Activated naive CD4-positive, alpha-beta T cell (primary cell): ENCODE measurements at regions not wholly inside any gene's neighbourhood (a gene's known extent, or its start where the extent isn't known, plus 50 kb on each side); places are given as distances from the start of the nearest gene placed in this dataset.
"Not testable (repeated sequence)": the region's sequence is repeated elsewhere in the genome, so short reads cannot be mapped to it uniquely, and the experiment has no call there.

Experiments
- DNase-seq, 4 experiments: peaks; one replicate each; lab custom pipeline; 2025; lab: John Stamatoyannopoulos, UW

GRCh38 chr5:82494942-82495341 is 216.8 kb upstream of the RPS23 start:
- no peak for DNase-seq

GRCh38 chr5:82493221-82493620 is 215.1 kb upstream of the RPS23 start:
- DNase-seq, result no peak

DNA sequence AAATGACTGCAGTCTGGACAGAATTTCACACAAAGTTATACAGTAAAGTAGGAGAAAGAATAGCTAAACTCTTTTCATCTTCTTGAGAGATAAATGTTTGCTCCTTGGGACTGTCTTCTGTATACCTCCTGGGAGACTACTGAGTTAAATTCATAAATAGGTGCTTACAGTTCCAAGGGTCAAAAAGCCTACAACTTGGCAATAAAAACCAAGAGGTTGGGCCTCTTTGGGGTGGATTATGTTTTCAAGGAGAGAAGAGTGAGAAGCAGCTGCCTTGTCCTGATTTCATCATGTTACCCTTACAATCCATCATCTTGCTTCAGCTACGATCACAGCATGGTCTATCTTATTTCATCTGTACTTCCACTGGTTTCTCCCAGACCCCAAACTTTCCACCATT is 213.2 kb upstream of the RPS23 start:
- no peak for DNase-seq

DNA sequence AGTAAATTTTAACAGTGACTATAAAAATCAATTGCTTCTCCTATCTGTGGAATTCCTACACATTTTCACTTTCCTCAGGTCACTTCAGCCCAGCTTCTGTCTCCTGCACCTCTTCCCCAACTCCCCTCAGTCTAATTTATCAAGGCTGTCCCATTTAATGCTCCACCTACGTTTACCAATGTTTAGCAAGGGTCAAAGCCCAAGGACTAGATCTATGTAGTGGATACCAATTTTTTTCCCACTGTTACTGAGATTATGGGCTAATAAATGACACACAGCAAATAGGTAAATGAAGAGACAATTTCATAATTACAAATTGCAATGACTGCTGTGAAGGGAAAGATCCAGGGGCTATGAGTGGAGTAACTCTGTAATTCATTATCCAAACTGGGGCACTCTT is 211.5 kb upstream of the RPS23 start:
- no peak for DNase-seq

DNA sequence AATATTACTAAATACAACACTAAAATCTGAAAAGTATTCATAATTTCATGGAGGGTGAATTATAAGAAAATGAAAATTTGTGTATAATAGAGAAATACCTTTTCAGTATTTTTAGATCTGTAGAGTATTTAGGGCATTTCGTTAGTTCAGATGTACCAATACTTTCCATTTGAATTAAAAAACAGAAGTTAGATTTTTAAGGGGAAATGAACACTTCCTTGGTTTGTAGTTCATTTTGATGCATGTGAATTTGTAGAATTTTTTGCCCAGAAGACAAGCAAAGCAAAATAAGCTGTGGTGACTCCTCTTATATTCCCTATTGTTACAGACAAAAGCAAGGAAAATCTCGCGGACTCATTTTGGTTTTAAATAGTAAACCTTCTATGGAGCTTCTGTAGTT is 209.0 kb upstream of the RPS23 start:
- DNase-seq, result no peak

DNA sequence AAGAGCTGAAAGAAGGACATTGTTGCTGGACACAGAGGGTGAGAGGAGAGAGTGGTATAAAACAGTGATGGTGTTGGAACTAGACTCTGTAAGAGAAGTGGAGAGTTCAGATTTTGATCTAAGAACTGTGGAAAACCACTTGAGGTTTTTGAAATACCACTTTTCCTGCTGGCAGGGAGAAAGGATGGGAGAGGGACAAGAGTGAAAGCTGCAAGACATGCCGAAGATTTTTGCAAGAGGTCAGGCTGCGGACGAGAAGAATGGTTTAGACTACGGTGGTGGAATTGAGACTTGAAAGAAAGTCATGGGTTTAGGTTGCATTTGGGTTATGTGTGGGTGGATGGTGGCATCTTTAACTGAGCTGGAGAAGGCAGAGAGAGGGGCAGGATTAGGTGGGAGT is 202.2 kb upstream of the RPS23 start:
- no peak for DNase-seq

DNA sequence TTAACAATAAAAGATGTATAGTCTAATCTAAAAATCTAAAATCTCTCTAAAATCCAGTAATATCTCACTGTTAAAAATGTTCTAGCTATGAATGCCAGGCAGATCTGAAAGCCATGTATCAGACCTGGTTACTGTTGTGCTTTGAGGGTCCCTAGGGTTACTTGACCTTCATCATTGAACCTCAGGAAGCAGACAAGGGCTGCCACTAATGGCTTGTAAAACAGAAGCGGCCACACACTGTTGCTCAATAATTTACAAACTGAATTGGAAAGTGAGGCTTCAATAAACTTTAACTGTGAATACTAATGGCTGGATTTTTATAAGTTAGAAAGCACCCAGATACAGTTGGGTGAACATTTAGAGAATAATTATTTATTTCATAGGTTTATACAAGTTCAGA is 198.0 kb upstream of the RPS23 start:
- DNase-seq, result no peak

DNA sequence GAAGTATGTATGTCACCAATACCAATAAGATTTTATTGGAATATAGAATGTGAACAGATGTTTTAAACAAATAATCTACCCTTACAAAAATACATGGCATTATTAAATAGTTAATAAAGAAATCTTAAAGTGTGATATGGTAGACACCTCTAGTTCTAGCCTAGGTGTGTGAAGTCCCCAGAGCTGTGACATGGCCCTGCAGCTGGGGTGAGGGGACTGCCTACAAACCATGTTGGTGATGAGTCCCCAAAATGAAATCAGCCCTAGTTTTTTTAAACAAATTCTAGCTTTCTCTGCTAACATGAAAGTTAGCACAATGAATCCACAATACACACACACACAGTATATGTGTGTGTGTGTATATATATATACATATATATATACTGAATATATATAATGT is 195.1 kb upstream of the RPS23 start:
- DNase-seq, result no peak

GRCh38 chr5:82470185-82470994 is 192.2 kb upstream of the RPS23 start:
- DNase-seq, result no peak

GRCh38 chr5:82466986-82467561 is 188.9 kb upstream of the RPS23 start:
- DNase-seq, result no peak

DNA sequence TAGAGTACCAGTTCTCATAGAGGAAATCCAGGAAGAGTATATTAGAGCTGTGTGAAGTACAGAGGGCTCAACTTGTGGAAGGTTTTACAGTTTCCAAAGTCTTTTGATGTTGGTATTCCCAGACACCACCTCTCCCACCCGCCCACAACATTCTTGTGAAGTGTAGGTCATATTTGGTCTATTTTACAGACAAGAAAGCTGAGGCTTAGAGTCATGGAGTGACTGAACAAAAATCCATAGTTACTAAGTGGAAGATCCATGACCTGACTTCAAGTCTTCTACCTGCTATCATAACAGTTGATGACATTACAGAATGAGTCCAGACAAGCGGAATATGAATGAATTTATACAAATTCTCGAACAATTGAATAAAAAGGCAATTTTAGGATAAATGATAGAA is 187.1 kb upstream of the RPS23 start:
- DNase-seq, result no peak

GRCh38 chr5:82459626-82460025 is 181.5 kb upstream of the RPS23 start:
- no peak for DNase-seq

DNA sequence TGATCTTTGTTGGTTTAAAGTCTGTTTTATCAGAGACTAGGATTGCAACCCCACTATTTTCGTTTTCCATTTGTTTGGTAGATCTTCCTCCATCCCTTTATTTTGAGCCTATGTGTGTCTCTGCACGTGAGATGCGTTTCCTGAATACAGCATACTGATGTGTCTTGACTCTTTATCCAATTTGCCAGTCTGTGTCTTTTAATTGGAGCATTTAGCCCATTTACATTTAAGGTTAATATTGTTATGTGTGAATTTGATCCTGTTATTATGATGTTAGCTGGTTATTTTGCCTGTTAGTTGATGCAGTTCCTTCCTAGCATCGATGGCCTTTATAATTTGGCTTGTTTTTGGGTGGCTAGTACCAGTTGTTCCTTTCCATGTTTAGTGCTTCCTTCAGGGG is 177.2 kb upstream of the RPS23 start:
- DNase-seq, result not testable (repeated sequence)

- DNase-seq, result no peak
Observed at GRCh38 chr5:82448374-82448773, 170.2 kb upstream of the RPS23 start.

DNA sequence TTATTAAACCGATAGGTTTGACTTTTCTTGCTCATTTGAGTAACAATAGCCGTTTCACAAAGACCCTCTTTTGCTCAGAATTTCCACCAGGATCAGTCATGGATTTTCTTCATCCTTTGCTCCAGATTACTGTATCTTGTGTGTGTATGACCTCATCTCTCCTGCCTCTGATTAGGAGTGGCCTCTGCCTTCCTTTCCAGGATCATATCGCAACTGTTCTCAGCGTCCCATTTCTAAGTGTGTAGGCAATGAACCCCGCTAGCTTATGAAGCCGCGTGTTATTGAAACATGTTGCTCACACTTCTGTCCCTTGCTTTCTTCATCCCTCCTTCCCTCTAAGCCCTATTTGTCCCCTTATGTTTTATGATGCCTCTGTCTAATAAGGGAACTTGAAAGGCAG is 169.8 kb upstream of the RPS23 start:
- no peak for DNase-seq

- DNase-seq, result no peak
Observed at GRCh38 chr5:82446809-82447208, 168.7 kb upstream of the RPS23 start.

- no peak for DNase-seq
Observed at GRCh38 chr5:82445726-82446335, 167.7 kb upstream of the RPS23 start.

DNA sequence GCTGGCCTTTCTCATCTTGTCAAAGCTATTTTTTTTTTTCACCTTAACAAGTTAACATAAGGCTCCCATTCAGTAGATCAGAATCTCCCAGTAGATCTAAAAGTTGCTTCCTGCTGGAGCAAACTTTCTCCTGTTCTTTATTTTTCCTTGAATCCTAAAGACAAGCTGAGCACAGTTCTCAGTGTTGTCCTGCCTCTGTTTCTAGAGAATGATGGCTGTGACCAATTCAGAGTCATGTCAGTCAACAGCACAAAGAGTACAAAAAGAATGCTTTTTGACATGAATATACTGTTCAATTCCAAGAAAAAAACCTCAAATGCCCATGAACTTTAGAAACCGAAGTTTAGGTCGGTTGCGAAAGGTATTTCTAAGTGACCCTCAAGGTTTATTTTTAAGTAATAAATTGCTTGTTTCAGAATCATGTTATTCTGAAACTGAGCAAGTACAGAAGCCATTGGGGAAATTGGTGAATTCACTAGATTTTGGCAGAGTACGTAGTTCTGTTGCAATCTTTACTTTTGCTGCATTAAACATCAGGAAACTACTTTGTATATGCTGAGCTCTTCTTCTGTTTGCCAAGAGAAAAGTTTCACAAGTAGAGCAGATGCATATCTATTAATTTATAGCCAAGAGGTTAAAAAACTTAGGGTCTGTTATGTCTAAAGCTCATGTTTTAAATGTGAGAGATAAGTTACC is 161.7 kb upstream of the RPS23 start:
- DNase-seq, result no peak

DNA sequence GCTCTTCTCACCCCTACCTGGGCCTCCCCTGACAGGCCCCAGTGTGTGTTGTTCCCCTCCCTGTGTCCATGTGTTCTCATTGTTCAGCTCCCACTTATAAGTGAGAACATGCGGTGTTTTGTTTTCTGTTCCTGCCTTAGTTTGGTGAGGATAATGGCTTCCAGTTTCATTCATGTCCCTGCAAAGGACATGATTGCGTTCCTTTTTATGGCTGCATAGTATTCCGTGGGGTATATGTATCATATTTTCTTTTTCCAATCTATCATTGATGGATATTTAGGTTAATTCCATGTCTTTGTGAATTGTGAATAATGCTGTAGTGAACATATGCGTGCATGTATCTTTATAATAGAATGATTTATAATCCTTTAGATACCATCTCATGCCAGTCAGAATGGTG is 159.4 kb upstream of the RPS23 start:
- not testable (repeated sequence) for DNase-seq

DNA sequence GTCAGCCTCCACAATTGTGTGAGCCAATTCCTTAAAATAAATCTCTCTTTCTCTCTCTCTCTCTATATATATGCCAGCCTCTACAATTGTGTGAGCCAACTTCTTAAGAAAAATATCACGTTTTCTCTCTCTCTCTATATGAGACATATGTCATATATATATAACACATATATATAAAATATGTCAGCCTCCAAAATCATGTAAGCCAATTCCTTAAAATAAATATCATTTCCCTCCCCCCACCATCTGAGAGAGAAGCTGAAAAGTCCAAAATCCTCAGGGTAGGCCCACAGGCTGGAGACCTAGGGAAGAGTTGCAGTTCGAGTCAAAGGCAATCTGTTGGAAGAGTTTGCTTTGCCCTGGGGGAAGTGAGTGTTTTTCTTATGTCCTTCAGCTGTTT is 158.1 kb upstream of the RPS23 start:
- no peak for DNase-seq

DNA sequence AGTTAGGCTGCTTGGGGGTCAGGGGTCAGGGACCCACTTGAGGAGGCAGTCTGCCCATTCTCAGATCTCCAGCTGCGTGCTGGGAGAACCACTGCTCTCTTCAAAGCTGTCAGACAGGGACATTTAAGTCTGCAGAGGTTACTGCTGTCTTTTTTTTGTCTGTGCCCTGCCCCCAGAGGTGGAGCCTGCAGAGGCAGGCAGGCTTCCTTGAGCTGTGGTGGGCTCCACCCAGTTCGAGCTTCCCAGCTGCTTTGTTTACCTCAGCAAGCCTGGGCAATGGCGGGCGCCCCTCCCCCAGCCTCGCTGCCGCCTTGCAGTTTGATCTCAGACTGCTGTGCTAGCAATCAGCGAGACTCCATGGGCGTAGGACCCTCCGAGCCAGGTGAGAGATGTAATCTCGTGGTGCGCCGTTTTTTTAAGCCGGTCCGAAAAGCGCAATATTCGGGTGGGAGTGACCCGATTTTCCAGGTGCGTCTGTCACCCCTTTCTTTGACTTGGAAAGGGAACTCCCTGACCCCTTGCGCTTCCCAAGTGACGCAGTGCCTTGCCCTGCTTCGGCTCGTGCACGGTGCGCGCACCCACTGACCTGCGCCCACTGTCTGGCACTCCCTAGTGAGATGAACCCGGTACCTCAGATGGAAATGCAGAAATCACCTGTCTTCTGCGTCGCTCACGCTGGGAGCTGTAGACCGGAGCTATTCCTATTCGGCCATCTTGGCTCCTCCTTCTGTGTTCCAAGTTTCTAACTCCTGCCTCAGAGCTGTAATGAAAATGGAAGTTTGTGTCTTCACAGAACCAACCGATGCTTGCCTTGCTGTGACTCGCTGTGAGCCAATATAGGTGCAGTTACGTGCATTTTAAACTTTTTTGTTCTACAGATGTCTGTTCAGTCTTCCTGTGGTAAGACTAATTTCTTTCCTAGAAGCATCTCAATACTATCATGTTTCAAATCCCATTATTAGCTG is 156.8 kb upstream of the RPS23 start:
- not testable (repeated sequence) for DNase-seq
